Peyer's patch (tissue), 4 donors: ENCODE measurements at regions not wholly inside any gene's neighbourhood (a gene's known extent, or its start where the extent isn't known, plus 50 kb on each side); places are given as distances from the start of the nearest gene placed in this dataset.

Experiments
- DNase-seq, 3 donors: peaks; one replicate each; pipeline ENCODE4 v3.0.0-alpha.2; 2017 to 2019
- H3K27ac ChIP-seq, 4 donors: fragments of 200-600 bp; sonication (generic); one replicate each; pipeline ENCODE4 v1.5.1; 2016 to 2019
- H3K27me3 ChIP-seq, 2 donors: fragments of 200-600 bp; sonication (generic); one replicate each; pipeline ENCODE4 v1.5.1; 2019
- H3K36me3 ChIP-seq, 3 donors: fragments of 200-600 bp; sonication (generic); one replicate each; pipeline ENCODE4 v1.5.1; 2016 to 2019
- H3K4me1 ChIP-seq, 4 donors: fragments of 200-600 bp; sonication (generic); one replicate each; pipeline ENCODE4 v1.5.1; 2016 to 2019
- H3K4me3 ChIP-seq, 4 donors: fragments of 200-600 bp; sonication (generic); 1 replicate in 3 of 4; 2 replicates in 1 of 4; pipeline ENCODE4 v1.5.1; 2016 to 2019; ENCODE audit warnings: mild to moderate bottlenecking in 1 of 4
- H3K9me3 ChIP-seq, 4 donors: fragments of 200-600 bp; sonication (generic); one replicate each; pipeline ENCODE4 v1.5.1; 2016 to 2019; ENCODE audit warnings: mild to moderate bottlenecking in 1 of 4
- POLR2A ChIP-seq, 2 donors: fragments of 450-650 bp; IDR thresholded peaks; one replicate each; pipeline ENCODE4 v1.5.1; 2017; ENCODE audit warnings: antibody characterized with exemption in 2 of 2, mild to moderate bottlenecking in 2 of 2, moderate library complexity in 2 of 2
- TF ChIP-seq, protein P1 (sequence below), 6 experiments: fragments of 450-650 bp in 4 of 6; fragments of 200-600 bp in 2 of 6; sonication (generic) in 1 of 6; IDR thresholded peaks; one replicate each; pipeline ENCODE4 v1.5.1; 2017 to 2019; ENCODE audit warnings: antibody characterized with exemption in 6 of 6, mild to moderate bottlenecking in 3 of 6, moderate library complexity in 1 of 6

DNA sequence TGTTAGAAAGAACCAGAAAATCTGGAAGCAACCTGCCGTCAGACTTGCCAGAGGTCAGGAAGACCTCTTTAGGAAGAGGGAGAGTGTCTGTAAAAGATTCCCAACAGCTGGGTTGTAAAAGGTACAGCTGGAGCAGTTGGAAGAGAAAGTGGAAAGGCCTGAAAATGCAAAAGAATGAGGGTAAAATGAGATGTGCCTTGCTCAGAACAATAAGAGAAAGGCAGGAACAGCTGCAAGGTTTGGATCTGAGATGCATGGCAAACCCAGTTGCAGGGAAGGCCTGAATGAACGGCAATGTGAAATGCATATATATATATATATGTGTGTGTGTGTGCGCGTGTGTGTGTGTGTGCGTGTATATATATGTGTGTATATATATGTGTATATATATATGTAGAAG is 88.1 kb downstream of the ZIC1 start:
- TF ChIP-seq, protein P1, sequence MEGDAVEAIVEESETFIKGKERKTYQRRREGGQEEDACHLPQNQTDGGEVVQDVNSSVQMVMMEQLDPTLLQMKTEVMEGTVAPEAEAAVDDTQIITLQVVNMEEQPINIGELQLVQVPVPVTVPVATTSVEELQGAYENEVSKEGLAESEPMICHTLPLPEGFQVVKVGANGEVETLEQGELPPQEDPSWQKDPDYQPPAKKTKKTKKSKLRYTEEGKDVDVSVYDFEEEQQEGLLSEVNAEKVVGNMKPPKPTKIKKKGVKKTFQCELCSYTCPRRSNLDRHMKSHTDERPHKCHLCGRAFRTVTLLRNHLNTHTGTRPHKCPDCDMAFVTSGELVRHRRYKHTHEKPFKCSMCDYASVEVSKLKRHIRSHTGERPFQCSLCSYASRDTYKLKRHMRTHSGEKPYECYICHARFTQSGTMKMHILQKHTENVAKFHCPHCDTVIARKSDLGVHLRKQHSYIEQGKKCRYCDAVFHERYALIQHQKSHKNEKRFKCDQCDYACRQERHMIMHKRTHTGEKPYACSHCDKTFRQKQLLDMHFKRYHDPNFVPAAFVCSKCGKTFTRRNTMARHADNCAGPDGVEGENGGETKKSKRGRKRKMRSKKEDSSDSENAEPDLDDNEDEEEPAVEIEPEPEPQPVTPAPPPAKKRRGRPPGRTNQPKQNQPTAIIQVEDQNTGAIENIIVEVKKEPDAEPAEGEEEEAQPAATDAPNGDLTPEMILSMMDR (IDR thresholded peaks at IDR 0.05), result no peak
- TF ChIP-seq POLR2A (IDR thresholded peaks at IDR 0.05), result no peak
- Histone ChIP-seq H3K36me3 (no peaks in the 10 kb centered on the region), H3K27me3 (no peaks in the 10 kb centered on the region), H3K4me1 (no peaks in the 10 kb centered on the region), H3K4me3 (no peak overlapping the region), H3K27ac (no peak overlapping the region), H3K9me3 (no peaks in the 10 kb centered on the region)
- DNase-seq, result no peak

DNA sequence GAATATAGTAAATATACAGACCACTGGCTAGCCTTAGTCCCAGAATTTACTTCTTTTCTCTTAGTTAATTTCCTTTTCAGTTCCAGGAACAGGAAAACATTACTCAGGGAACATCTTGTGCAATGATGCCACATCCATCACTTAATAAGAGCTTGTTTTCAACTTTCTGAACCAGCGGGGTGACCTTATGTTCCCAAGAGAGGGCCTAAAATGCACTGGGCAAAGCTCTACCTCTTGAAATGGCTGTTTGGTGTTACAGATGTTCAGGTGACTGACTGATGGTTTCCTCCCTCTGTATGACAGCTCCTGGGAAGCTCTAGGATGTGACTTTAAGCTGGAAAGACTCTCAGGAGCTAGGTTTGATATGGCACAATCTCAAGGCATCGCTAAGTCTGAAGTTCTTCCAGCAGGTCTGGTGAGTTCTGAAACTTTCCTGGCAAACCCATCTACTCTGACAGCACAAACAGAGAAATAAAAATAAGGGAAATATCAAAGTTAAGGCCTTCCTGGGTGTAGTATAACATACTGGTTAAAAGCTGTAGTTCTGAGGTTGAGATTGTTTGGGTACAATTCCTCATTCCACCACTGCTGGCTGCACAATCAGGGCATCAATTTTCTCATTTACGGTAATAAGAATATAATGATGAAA is 98.6 kb downstream of the ZIC1 start:
- Histone ChIP-seq H3K36me3 (no peaks in the 10 kb centered on the region), H3K4me3 (no peak overlapping the region), H3K27me3 (no peaks in the 10 kb centered on the region), H3K9me3 (no peaks in the 10 kb centered on the region), H3K4me1 (no peaks in the 10 kb centered on the region), H3K27ac (no peak overlapping the region)
- DNase-seq, result no peak
- TF ChIP-seq, protein P1 (IDR thresholded peaks at IDR 0.05), result no peak

DNA sequence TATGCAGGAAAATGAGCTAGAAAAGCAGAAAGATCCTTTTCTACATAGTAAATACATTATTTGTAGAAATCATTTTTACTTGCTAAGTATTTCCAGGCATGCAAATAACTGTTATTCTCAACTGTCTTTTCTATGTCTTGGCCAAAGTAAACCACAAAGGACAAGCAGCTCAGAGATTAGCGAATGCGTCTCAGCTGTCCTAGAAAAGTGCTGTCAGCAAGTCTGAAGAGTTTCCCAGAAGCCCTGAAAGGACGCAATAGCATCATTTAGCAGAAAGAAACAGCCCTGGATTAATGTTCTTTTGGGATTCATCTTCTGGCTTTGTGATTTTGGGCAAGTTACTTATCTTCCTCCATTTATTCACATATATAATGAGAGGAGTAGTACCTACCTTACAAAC is 100.3 kb downstream of the ZIC1 start:
- no peak for TF ChIP-seq POLR2A (IDR thresholded peaks at IDR 0.05)
- Histone ChIP-seq H3K4me1 (no peaks in the 10 kb centered on the region), H3K4me3 (no peak overlapping the region), H3K36me3 (no peaks in the 10 kb centered on the region), H3K27ac (no peak overlapping the region), H3K9me3 (no peaks in the 10 kb centered on the region), H3K27me3 (no peaks in the 10 kb centered on the region)
- DNase-seq, result no peak

DNA sequence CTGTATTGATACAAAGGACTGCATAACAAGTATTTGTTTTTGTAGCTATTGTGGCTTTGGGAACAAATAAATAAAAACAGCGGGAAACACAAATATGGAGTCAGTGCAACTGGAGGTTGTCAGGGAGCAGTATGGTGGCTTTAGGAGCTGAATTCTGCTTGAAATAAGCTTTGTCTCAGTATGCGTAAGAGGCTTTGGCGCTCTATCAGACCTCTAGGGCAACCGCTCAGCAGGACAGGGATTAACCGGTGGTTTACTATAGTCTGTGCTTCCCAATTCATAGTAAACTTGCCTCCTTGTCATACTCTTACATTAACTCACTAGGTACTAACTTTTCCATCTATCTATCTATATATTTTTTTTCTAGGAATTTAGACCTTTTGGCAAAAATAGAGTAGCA is 104.6 kb downstream of the ZIC1 start:
- no peak overlapping the region for H3K27ac ChIP-seq
- H3K4me1 ChIP-seq, result no peaks in the 10 kb centered on the region
- TF ChIP-seq, protein P1 (IDR thresholded peaks at IDR 0.05), result no peak
- no peak for TF ChIP-seq POLR2A (IDR thresholded peaks at IDR 0.05)
- no peaks in the 10 kb centered on the region for H3K27me3 ChIP-seq
- no peak for DNase-seq
- H3K4me3 ChIP-seq, result no peak overlapping the region
- H3K9me3 ChIP-seq, result no peaks in the 10 kb centered on the region
- no peaks in the 10 kb centered on the region for H3K36me3 ChIP-seq

DNA sequence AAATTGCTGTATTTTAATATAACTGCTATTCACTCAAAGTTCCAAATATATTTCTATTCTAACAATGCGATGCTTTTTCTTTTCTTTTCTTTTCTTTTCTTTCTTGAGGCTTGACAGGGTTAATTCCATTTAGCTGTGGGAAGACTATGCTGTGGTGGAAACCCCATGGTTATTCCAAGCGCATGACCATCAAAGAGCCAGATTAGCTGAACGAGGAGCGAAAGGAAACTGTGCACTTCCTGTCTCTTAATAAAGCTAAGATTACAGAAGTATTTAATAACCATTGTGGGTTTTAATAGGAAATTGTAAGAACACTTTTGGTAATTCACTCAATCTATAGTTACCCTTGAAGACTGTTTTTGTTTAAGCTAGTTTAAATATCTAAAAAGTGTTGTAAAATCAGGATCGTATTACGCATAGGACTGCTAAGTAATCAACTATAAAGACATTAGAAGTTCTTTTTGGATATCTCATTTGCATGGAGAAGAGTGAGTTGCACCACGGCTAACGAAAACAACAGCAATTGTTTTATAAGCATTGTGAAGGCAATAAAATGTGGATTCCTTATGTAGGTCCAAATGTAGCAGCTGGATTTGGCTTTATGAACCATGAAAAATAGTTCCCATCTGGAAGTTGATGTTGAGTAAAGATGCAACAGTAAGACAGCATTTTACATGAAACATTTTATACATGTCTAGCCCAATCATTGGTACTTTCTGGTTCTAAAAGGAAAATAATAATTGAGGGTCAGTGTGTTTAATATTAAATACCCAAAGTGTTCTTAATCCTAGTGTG is 105.4 kb downstream of the ZIC1 start:
- no peak overlapping the region for H3K4me3 ChIP-seq
- no peaks in the 10 kb centered on the region for H3K4me1 ChIP-seq
- H3K27me3 ChIP-seq, result no peaks in the 10 kb centered on the region
- DNase-seq, result no peak
- TF ChIP-seq, protein P1 (IDR thresholded peaks at IDR 0.05), result no peak
- no peak for TF ChIP-seq POLR2A (IDR thresholded peaks at IDR 0.05)
- no peaks in the 10 kb centered on the region for H3K9me3 ChIP-seq
- H3K27ac ChIP-seq, result no peak overlapping the region
- no peaks in the 10 kb centered on the region for H3K36me3 ChIP-seq

DNA sequence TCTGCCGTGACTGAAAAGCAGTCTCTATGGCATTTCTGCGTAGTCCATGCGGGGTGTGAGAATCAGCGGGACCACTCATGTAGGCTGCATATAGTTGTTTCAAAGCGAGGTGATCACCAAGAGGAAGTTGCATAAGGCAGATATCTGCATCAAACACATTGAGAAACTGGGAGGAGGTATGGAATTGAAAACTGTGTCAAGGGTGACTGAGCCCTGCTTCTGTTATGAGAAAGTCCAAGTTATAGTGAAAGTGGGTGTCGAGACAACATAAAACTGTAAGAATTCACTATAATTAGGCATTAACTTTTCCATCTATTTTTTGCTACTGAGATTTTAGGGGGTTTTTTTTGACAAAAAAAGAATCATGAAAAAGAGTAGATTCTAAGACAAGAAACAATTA is 109.3 kb downstream of the ZIC1 start:
- no peak for DNase-seq
- Histone ChIP-seq H3K27ac (no peak overlapping the region), H3K4me3 (no peak overlapping the region), H3K9me3 (no peaks in the 10 kb centered on the region), H3K27me3 (no peaks in the 10 kb centered on the region), H3K36me3 (no peaks in the 10 kb centered on the region), H3K4me1 (no peaks in the 10 kb centered on the region)
- TF ChIP-seq POLR2A (IDR thresholded peaks at IDR 0.05), result no peak
- TF ChIP-seq, protein P1 (IDR thresholded peaks at IDR 0.05), result no peak
